B cell (primary cell): ENCODE measurements at regions not wholly inside any gene's neighbourhood (a gene's known extent, or its start where the extent isn't known, plus 50 kb on each side); places are given as distances from the start of the nearest gene placed in this dataset.

ENCODE experiments used
- ATAC-seq: fragments of 200-7000 bp; cut with Tn5 transposase; one replicate; pipeline ENCODE4 v1.10.0; 2021; ENCODE audit warnings: low read depth, mild to moderate bottlenecking, moderate number of reproducible peaks, moderate library complexity
- CTCF ChIA-PET: fragments of 350-600 bp; sonication (Branson Sonifier 250); formaldehyde crosslinking; loops from one replicate; lab custom pipeline; 2021; ENCODE audit warnings: antibody characterized with exemption, inconsistent platforms; lab: Charles Lee
- POLR2A ChIA-PET: fragments of 350-600 bp; sonication (Branson Sonifier 250); formaldehyde crosslinking; loops from one replicate; lab custom pipeline; 2021; ENCODE audit warnings: antibody characterized with exemption; lab: Charles Lee
- DNase-seq: peaks from one replicate; pipeline ENCODE4 v3.0.0; 2013
- H2AFZ ChIP-seq: 2 replicates; pipeline ENCODE4 v1.6.1; 2012; ENCODE audit warnings: mild to moderate bottlenecking, low read depth, low read length; ENCODE audit not compliant: insufficient read depth, poor library complexity, severe bottlenecking
- H3K27ac ChIP-seq, 2 donors: 1 replicate in 1 of 2; 2 replicates in 1 of 2; pipeline ENCODE4 v1.5.1; 2012 to 2013; ENCODE audit warnings: low read length in 2 of 2, mild to moderate bottlenecking in 2 of 2, moderate library complexity in 1 of 2
- H3K27me3 ChIP-seq, 4 experiments: fragments of 200-600 bp in 1 of 4; sonication (generic) in 1 of 4; replicated peaks in 1 of 4; 1 replicate in 2 of 4; 2 replicates in 2 of 4; pipeline versions ENCODE4 v1.6.1 to v1.7.0; 2013 to 2016; ENCODE audit warnings: low read length in 3 of 4, mild to moderate bottlenecking in 2 of 4, mixed read lengths in 1 of 4, moderate library complexity in 1 of 4; ENCODE audit not compliant: insufficient read depth in 4 of 4, control insufficient read depth in 3 of 4; ENCODE audit errors: control extremely low read depth in 1 of 4
- H3K36me3 ChIP-seq, 2 experiments: replicated peaks in 1 of 2; 1 replicate in 1 of 2; 2 replicates in 1 of 2; pipeline versions ENCODE4 v1.6.1 to v1.7.1; 2013; ENCODE audit warnings: low read length in 1 of 2; ENCODE audit not compliant: insufficient read depth in 2 of 2, control insufficient read depth in 1 of 2; ENCODE audit errors: control extremely low read depth in 1 of 2, extremely low read depth in 1 of 2
- H3K4me1 ChIP-seq, 2 donors: fragments of 200-600 bp in 1 of 2; sonication (generic) in 1 of 2; 1 replicate in 1 of 2; 2 replicates in 1 of 2; pipeline versions ENCODE4 v1.5.1 to v1.6.1; 2013 to 2017; ENCODE audit warnings: low read length in 2 of 2; ENCODE audit not compliant: control insufficient read depth in 2 of 2, insufficient read depth in 2 of 2
- H3K4me2 ChIP-seq: replicated peaks from 2 replicates; pipeline ENCODE3; 2012; ENCODE audit warnings: mild to moderate bottlenecking, low read depth, low read length; ENCODE audit not compliant: poor library complexity, severe bottlenecking
- H3K4me3 ChIP-seq, 5 experiments: fragments of 200-600 bp in 1 of 5; sonication (generic) in 1 of 5; 1 replicate in 3 of 5; 2 replicates in 2 of 5; pipeline versions ENCODE4 v1.5.1 to v1.7.0; 2011 to 2016; ENCODE audit warnings: low read length in 4 of 5, mild to moderate bottlenecking in 4 of 5, low read depth in 2 of 5, control low read depth in 1 of 5, moderate library complexity in 1 of 5; ENCODE audit not compliant: insufficient read depth in 1 of 5; ENCODE audit errors: control extremely low read depth in 1 of 5, extremely low read depth in 1 of 5
- H3K79me2 ChIP-seq: fragments of 200-600 bp; sonication (generic); one replicate; pipeline ENCODE4 v1.6.0; 2016; ENCODE audit warnings: low read length; ENCODE audit not compliant: control insufficient read depth, insufficient read depth
- H3K9ac ChIP-seq: fragments of 200-600 bp; sonication (generic); 2 replicates; pipeline ENCODE4 v1.6.1; 2017; ENCODE audit warnings: mild to moderate bottlenecking, low read length, moderate library complexity
- H3K9me3 ChIP-seq, 3 donors: one replicate each; pipeline versions ENCODE4 v1.6.1 to v1.7.1; 2013; ENCODE audit warnings: low read length in 2 of 3; ENCODE audit not compliant: control insufficient read depth in 2 of 3, insufficient read depth in 1 of 3; ENCODE audit errors: control extremely low read depth in 1 of 3
- H4K20me1 ChIP-seq: 2 replicates; pipeline ENCODE4 v1.6.0; 2012; ENCODE audit warnings: mild to moderate bottlenecking, low read length; ENCODE audit not compliant: insufficient read depth, control insufficient read depth, poor library complexity, severe bottlenecking
- H3K27ac Mint-ChIP-seq: one replicate; pipeline ENCODE4 v1.8.0; 2021; ENCODE audit warnings: mixed read lengths
- H3K27me3 Mint-ChIP-seq: one replicate; pipeline ENCODE4 v1.8.0; 2021; ENCODE audit warnings: mixed read lengths
- H3K4me1 Mint-ChIP-seq: one replicate; pipeline ENCODE4 v1.8.0; 2021; ENCODE audit warnings: mixed read lengths
- H3K4me3 Mint-ChIP-seq: one replicate; pipeline ENCODE4 v1.8.0; 2021; ENCODE audit warnings: mixed read lengths
- H3K9me3 Mint-ChIP-seq: one replicate; pipeline ENCODE4 v1.8.0; 2022; ENCODE audit warnings: mixed read lengths; ENCODE audit not compliant: insufficient read depth
- EZH2 ChIP-seq: IDR thresholded peaks from 2 replicates; pipeline ENCODE4 v1.6.1; 2012; ENCODE audit warnings: borderline replicate concordance, low read depth, mild to moderate bottlenecking, moderate library complexity, low read length; ENCODE audit not compliant: insufficient read depth, poor library complexity, severe bottlenecking
- WGBS: methylation state at CpG from one replicate; pipeline ENCODE4 v1.1.5; 2013; ENCODE audit warnings: missing lambda C conversion rate; ENCODE audit not compliant: insufficient coverage; 5-methylcytosine and 5-hydroxymethylcytosine counted together
- intact Hi-C: fragments of 100-400 bp; cut with micrococcal nuclease; formaldehyde crosslinking; loops from one replicate; pipeline ENCODE4 v1.10.0; 2022
- TF ChIP-seq, protein P1 (sequence below): fragments of 200-600 bp; IDR thresholded peaks from one replicate; pipeline ENCODE4 v1.8.0; 2022; ENCODE audit warnings: antibody characterized with exemption, mild to moderate bottlenecking

DNA sequence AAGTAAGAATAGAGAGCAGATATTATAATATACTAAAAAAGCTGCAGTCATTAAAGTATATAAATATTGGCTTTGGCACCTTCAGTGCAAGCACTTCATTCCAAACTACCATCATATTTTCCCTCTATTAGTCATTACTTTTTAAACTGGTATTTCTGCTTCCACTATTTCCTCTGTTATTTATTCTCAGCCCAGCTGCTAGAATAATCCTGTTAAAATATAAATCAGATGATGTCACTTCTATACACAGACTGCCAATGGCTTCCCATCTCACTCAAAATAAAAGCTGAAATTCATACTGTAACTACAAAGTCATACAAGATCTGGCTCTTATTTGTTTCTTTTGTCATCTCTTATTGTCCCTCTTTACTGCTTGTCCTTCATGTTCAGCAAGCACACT lies 432.9 kb downstream of the TLE4 start:
- Mint-ChIP-seq H3K27ac (no peak overlapping the region), H3K4me1 (no peaks in the 10 kb centered on the region), H3K4me3 (no peak overlapping the region), H3K9me3 (no peaks in the 10 kb centered on the region), H3K27me3 (no peaks in the 10 kb centered on the region)
- POLR2A ChIA-PET: no interaction called here
- H4K20me1 ChIP-seq: no peaks in the 10 kb centered on the region
- intact Hi-C loops: no loop called here
- TF ChIP-seq EZH2: no peak
- TF ChIP-seq, protein P1, sequence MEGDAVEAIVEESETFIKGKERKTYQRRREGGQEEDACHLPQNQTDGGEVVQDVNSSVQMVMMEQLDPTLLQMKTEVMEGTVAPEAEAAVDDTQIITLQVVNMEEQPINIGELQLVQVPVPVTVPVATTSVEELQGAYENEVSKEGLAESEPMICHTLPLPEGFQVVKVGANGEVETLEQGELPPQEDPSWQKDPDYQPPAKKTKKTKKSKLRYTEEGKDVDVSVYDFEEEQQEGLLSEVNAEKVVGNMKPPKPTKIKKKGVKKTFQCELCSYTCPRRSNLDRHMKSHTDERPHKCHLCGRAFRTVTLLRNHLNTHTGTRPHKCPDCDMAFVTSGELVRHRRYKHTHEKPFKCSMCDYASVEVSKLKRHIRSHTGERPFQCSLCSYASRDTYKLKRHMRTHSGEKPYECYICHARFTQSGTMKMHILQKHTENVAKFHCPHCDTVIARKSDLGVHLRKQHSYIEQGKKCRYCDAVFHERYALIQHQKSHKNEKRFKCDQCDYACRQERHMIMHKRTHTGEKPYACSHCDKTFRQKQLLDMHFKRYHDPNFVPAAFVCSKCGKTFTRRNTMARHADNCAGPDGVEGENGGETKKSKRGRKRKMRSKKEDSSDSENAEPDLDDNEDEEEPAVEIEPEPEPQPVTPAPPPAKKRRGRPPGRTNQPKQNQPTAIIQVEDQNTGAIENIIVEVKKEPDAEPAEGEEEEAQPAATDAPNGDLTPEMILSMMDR: no peak
- H3K4me1 ChIP-seq: no peaks in the 10 kb centered on the region
- H3K9me3 ChIP-seq: no peaks in the 10 kb centered on the region
- ATAC-seq: no peak
- H3K4me3 ChIP-seq: no peak overlapping the region
- CTCF ChIA-PET: no interaction called here
- no peak overlapping the region for H3K9ac ChIP-seq
- no peaks in the 10 kb centered on the region for H3K27me3 ChIP-seq
- no peak for DNase-seq
- no peak overlapping the region for H3K27ac ChIP-seq
- no peaks in the 10 kb centered on the region for H3K79me2 ChIP-seq
- H3K36me3 ChIP-seq: no peaks in the 10 kb centered on the region
- H2AFZ ChIP-seq: no peak overlapping the region
- no peak overlapping the region for H3K4me2 ChIP-seq

DNA sequence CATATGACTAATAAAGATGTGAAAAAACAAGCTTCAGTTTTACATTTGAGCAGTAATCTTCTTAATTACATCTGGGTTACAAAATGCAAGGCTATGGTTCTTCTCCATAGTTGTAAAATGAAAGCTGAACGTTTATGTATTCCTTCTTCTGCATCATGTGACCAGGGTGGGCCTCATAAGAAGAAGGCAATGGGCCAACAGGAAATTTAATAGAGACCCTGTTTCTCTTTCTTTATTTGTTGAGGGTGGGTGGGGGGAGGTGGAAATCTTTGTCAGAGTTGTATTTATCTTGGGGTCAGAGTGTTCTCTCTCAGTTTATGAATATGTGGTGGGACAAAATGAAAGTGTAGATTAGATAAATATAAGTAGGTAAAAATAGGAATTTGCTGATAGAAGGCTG lies 418.8 kb downstream of the TLE4 start:
- H3K4me1 ChIP-seq: no peaks in the 10 kb centered on the region
- H3K27ac Mint-ChIP-seq: no peak overlapping the region
- WGBS: 67% methylated on average over 1 of the region's 1 CpG
- H3K4me3 ChIP-seq: no peak overlapping the region
- H2AFZ ChIP-seq: no peak overlapping the region
- ChIA-PET POLR2A (no interaction called here), CTCF (no interaction called here)
- H3K9me3 ChIP-seq: no peaks in the 10 kb centered on the region
- ATAC-seq (no peak), DNase-seq (no peak)
- H3K27me3 ChIP-seq: no peaks in the 10 kb centered on the region
- H3K9ac ChIP-seq: no peak overlapping the region
- TF ChIP-seq, protein P1: no peak
- no peak for TF ChIP-seq EZH2
- H3K79me2 ChIP-seq: no peaks in the 10 kb centered on the region
- no peak overlapping the region for H3K4me2 ChIP-seq
- no peak overlapping the region for H3K27ac ChIP-seq
- no peak overlapping the region for H3K4me3 Mint-ChIP-seq
- no peaks in the 10 kb centered on the region for H3K4me1 Mint-ChIP-seq
- intact Hi-C loops: no loop called here
- no peaks in the 10 kb centered on the region for H3K9me3 Mint-ChIP-seq
- no peaks in the 10 kb centered on the region for H4K20me1 ChIP-seq
- no peaks in the 10 kb centered on the region for H3K27me3 Mint-ChIP-seq
- H3K36me3 ChIP-seq: no peaks in the 10 kb centered on the region
